ENCODE measurements at regions not wholly inside any gene's neighbourhood (a gene's known extent, or its start where the extent isn't known, plus 50 kb on each side); places are given as distances from the start of the nearest gene placed in this dataset.

DNA sequence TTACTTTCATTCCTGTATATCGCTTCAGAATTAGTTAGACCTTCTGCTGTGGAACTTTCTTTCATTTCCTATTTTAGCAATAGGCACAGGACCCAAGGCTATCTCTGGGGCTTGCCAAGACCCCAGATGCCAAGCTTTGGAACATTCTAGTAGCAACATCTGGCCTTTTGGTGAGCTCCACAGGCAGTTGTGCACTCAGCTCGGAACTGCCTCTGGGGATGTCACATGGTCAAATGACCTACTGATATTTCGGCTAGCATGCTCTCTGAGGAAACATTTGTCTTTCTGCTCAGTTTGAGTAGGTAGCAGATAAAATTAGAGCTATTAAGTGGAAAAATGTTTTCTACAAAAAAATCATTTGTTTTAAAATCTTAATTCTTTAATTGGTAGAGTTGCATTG is 76.6 kb upstream of the ITGA4 start:
- no peak for DNase-seq (ENCODE audit: low spot score)

DNA sequence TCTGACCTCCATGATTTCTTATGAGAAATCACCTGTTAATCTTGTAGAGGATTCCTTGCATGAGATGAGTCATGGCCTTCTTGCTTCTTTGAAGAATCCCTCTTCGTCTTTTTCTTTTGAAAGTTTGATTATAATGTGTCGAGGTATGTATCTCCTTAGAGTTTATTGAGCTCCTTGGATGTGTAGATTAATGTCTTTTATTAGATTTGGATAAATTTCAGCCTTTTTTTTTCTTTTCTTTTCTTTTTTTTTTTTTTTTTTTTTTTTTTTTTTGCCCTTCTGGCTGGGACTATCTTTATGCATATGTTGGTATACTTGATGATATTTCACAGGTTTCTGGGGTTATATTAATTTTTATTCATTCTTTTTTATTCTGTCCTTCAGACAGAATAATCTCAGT is 72.3 kb upstream of the ITGA4 start:
- no peak for DNase-seq (ENCODE audit: low spot score)

DNA sequence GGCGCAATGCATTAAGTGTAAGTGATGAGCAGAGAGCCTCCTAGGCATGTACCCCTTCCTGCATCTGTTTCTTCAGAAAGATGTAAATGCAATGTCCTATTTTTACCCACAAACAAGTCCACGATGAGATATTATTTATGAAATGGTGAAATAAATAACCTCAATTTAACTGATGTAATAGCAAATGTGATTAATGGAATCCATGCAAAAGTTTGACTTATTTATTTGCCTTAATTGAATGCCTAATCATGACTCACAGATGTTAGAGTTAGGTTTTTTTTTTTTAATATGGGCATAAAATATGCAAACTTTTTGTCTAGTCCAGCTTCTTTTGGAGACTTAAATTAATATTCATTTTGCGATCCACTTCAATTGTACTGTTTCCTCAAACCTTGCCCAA is 67.7 kb upstream of the ITGA4 start:
- DNase-seq (ENCODE audit: low spot score) = no peak

DNA sequence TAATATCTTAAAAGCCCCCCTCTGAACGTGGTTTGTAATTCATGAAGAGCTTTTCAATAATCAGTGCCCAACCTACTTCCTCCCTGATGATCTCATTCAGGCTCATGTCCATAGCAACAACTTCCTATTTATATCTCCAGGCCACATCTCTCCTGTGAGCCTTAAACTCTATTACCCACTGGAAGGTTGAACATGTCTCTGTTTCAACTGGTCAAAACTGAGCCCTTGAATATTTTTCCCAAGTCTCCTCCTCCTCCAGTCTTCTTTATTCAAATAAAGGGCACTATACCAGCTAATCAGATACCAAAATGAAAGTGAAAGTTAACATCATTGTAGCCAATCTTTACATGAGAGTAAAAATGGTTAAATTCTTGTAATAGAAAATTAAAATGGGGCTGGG is 63.7 kb upstream of the ITGA4 start:
- DNase-seq (ENCODE audit: low spot score) = peak; percentile 20

DNA sequence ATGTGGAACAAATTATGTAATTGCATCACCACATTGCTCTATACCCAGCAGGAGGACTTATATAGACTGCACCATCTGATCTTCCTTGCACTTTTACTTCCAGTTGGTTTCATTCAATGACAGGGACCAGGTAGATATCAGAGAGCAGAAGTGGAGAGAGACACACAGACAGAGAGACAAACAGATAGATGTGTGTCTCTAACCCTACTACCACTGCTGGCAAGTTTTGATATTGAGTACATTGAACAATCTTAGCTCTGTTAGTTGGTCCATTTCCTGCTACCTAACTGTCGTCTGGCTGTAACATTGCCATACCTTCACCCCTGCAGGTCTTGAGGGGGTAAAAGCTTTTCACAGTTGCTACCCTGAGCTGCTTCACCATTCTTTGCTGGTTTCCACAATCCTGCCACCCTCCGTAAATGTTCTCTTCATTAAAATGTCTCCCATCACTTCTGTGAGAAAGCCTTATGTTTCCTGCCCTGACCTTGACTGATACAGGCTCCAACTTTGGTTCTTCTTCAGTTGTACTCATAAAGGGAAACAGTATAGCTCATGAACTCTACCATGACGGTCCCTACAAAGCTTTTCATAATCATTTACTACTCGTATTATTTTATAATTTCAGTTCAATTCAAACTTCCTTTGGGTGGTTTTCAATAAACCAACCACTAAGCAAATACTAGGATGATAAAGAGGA is 62.3 kb upstream of the ITGA4 start:
- no peak for DNase-seq (ENCODE audit: low spot score)

DNA sequence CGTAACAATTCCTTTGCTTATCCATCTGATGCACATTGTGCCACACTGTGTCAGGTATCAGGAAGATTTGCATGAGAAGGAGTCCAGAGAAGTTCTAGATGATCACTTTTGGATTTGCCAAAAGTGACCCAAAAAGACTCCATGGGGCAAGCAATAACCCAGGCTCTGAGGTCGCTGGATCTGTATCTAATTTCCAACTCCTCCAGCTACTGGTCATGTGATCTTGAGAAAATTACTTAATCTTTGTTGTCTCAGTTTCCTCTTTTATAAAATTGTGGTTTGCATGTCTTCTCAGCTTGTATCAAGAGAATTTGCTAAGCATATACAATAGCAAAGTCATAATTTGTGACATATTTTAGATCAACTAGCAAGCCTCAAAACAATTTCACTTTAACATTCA is 61.3 kb upstream of the ITGA4 start:
- DNase-seq (ENCODE audit: low spot score) = no peak

DNA sequence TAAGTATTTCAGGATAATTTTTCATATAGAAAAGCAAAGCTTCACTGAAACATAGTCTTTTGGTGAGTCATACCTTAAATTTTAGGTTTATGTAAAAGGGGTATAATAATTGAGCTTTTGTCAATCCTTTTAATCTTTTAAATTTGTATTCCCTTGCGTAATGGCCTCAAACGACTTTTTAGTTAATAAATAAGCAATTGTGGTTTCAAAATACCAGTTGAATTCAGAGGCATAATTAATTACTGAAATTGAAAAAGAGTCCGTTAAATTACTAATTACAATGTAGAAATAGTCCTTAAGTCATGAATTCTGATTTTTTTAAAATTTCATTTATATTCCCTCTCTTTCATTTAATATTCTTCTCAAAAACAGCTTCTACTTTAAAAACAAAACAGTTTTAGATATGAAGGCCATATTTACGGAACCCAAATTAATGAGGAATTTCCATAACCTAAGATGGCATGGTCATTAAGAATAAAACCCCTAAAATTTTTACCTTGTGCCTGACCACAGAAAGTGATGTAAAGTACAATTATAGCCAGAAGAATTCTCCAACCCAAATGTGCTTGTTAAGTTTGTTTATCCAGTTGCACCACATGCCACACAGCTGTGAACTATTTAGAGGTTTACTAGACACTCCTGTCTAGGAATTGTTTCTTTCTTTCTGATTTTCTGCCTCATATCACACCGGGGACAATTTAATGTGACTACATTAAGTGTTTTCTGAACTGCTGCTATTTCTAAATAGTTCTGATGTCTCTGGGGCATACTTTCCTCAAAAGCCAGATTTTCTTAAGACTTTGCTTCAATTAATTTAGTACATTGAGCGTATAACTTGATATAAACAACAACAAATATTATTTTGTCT is 60.7 kb upstream of the ITGA4 start:
- DNase-seq (ENCODE audit: low spot score) = no peak

DNA sequence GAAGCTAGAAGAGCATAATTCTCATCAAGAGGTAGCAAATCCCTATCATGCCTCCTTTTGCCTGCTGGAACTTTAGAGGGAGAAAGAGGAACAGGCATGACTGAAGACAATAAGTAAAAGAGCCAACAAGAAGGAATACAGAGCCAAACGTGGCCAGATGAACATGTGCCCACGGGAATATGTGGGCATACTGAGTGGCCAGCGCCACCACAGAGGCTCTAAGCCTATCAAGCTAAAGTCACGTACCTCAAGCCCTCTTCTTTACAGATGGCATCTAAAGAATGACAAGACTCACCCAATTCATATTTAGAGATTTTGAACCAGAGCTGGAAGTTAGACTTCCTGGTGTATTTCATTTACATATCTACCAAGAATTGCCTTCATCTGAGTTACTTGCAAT is 59.9 kb upstream of the ITGA4 start:
- DNase-seq (ENCODE audit: low spot score) = no peak

DNA sequence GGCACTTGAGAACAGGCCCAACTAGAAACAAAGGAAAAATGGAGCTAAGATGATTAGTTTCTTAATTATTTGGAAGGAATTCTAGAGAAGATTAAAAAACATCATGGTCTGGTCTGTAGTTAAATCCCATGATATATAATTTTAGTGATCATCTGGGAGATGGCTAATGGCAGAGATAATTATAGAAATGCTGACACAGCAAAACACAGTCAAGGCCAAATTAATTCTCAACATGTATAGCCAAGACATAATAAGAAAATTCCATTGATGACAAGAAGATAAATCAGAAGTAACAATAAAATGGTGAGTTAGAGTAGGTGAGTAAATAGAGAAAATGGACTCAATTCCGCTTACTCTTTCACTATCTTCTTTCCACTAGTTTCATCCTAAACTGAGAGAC is 59.2 kb upstream of the ITGA4 start:
- no peak for DNase-seq (ENCODE audit: low spot score)

DNA sequence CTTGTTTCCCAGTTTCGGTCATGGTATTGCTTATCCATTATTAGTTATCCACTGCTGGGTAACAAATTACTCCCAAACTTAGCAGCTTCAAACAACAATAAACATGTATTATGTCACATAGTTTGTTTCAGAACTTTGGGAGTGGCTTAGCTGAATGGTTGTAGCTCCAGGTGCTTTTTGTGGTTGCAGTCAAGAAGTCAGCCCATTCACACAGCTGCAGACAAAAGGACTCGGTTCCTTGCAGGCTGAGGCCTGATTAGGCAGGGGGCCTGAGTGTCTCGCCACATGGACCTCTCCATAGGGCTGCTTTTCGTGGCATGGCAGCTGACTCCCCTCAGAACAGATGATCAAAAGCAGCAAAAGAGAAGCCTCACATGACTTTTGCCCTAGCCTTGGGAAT is 58.2 kb upstream of the ITGA4 start:
- no peak for DNase-seq (ENCODE audit: low spot score)

DNA sequence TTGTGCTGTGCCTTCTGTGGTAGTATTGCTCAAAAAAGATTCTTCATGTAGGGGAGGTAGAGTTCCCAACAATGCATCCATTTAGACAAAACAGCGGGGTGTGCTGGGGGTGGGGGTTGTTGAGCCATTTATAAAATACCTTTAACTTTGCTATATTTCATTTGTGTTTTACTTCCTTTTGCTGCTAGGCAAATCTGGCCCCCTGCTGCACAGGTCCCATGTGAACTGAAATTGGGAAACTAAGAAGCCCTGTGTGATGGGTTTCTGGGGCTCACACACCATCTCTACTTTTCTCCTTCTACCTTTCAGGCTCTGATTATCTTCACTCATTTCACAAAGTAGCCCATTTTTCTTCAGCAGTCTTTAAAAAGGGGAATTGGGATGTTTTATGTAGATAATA is 52.7 kb upstream of the ITGA4 start:
- DNase-seq (ENCODE audit: low spot score) = no peak

DNA sequence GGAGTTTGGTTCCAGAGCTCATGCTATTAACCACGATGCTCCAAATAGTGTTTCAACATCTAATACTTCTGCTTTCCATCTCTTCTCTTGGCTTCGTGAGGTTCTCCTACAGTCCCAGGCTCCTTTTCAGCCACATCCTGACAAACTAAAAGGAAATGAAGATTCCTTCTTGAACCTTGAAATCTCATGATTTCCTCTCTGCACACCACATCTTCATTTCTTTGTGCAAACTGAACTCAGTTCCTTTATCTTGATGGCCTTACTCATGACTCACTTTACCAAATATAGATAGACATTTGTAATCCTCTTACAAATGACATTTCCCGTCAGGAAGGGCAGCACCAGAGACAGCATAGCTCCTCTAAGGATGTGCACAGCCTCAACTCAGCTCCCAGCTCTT is 50.0 kb upstream of the ITGA4 start:
- peak; percentile 14 for DNase-seq (ENCODE audit: low spot score)

Measured in pons (tissue), 1 donor.